ENCODE measurements at regions not wholly inside any gene's neighbourhood (a gene's known extent, or its start where the extent isn't known, plus 50 kb on each side); places are given as distances from the start of the nearest gene placed in this dataset.
"Not testable (repeated sequence)": the region's sequence is repeated elsewhere in the genome, so short reads cannot be mapped to it uniquely, and the experiment has no call there.

DNA sequence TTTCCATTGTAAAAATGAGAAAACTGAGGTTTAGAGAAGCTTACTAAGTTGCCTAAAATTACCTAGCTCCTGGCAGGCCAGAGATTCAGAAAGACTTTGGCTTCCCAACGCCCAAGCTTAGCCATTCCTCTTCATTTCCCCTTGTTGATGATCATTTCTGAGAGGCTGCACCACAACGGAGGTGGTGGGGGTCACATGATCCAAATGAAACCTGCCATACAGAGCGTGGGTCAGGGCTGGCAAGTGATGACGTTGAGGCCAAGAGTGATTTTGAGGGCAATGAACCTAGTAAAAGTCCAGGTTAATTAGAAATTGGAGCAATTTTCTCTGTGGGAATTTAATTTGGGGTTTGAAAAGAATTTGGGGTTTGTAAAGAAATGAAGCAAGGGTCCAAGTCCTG lies 109.9 kb downstream of the TMEM182 start:
- DNase-seq = no peak

DNA sequence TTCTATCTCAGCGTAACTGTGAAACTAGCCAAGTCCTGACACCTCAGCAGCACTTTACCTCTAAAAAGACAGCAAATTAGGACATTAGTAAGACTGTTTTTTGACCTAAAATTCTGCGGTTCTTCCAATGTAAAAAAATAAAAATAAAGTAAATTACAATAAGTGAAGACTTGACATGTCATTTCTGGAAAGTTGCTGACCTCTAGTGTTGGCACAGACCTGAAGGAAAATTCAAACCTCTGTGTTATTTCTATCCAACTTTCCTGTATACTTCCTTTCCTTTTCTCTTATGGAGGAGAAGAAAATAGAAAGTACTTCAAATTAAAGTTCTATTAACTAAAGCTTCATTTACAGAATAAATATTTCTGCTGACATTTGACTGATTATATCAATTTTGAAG lies 110.6 kb downstream of the TMEM182 start:
- no peak for DNase-seq

DNA sequence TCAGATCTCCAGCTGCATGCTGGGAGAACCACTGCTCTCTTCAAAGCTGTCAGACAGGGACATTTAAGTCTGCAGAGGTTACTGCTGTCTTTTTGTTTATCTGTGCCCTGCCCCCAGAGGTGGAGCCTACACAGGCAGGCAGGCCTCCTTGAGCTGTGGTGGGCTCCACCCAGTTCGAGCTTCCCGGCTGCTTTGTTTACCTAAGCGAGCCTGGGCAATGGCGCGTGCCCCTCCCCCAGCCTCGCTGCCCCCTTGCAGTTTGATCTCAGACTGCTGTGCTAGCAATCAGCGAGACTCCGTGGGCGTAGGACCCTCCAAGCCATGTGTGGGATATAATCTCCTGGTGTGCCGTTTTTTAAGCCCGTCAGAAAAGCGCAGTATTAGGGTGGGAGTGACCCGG lies 117.7 kb downstream of the TMEM182 start:
- DNase-seq = not testable (repeated sequence)

DNA sequence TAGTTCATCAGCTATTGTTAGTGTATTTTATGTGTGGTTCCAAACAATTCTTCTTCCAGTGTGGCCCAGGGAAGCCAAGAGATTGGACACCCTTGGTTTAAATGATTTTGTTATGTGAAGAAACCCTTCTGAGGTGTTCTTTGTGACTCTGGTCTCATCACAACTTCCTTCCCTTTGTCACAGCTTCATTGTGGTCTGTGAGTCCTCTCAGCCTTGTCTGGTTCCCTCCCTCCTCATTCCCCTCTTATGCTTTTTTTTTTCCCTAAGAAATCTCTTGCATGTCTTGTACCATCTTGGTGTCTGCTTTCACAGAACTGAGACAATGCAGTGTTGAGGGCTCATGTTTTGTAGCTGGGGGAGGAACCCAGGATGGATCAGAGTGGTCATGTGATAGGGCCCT lies 118.9 kb downstream of the TMEM182 start:
- DNase-seq = no peak

DNA sequence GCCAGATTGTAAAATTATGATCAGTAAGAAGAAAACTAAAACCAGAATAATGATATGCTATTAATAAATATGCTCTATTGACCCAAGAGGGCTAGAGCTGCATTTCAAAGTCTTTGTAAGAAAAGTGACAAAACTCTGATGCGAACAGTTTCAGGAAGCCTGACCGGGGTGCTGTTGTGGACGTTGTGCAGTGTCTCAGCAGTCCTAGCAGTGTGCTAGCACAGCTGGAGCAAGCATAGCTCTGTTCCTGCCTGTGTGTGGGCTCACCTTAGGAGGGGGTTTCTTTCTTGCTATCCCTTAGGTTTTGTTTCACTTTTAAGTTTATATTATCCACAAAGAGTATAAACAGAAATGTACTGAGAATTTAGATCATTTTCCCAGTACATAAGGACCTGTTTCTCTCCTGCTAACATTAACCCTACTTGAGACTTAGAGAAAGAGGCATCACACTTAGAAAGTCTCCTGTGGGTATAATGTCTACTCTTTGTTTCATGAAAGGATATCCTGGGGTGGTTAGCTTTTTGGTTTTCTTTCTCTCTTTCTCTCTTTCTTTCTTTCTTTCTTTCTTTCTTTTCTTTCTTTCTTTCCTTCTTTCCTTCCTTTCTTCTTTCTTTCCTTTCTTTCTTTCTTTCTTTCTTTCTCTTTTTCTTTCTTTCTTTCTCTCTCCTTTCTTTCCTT lies 124.5 kb downstream of the TMEM182 start:
- no peak for DNase-seq

DNA sequence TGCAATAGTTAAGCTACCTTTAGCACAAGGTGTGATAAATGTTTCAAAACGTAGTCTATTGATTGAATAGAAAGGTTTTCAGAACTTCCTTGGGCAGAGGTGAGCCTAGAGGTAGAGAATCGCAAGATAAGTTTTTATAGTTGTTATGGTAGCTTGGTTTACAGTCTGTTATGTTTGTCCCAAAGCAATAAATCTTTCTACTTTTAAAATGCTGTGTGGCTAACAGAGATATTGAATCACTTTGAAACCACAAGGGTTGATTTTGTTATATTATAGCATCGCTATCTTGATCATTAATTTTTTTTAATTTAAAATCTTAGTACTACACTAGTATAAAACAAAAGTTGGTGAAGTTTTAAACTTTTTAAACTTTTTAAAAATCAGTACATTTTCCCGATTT lies 126.7 kb downstream of the TMEM182 start:
- DNase-seq = no peak

DNA sequence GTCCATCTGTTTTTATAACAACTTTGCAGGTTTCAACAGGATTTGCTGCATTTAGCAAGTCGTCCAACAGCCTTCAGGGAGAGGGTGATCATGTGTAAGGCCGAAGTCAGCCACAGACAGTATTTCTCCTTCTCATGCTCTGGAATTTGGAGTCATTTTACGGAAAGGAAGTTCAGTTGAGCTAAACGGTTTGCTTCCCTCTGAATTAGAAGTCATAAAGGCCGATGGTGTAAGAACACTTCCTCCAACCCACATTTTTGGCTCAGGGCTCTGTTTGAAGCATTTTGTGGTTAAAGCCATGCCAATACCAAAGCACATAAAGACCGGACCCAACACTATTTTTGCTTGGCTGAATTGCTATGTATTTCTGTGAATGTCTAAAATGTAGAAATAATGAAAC lies 129.5 kb downstream of the TMEM182 start:
- DNase-seq = no peak

DNA sequence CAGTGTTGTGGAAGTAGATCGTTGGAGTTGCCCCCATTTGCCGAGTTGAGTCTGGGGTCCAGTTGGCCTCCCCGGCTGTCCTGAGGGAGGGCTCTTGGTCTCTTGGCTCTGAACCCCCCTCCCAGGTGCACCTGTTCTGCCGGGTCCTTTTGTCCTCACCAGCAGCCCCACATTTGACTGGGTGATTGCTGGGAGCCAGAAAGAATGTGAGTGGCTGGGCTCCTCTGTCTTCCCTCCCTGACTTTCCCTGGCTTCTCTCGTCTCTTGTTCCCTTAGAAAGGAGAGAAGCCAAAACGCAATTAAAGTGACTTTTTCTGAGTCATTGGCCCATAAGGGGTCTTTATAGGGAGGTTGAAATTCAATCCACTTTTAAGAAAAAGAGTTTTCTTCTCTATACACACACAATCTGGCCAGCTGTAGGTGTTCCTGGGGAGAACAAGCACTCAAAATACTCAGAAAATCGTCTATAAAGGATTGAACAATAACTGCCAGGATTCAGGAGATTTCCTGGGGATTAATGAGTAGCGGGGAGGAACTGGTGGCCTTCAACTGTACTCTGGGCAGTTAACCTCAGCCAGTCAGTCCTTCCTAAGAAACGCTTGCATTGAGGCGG lies 131.0 kb downstream of the TMEM182 start:
- no peak for DNase-seq

DNA sequence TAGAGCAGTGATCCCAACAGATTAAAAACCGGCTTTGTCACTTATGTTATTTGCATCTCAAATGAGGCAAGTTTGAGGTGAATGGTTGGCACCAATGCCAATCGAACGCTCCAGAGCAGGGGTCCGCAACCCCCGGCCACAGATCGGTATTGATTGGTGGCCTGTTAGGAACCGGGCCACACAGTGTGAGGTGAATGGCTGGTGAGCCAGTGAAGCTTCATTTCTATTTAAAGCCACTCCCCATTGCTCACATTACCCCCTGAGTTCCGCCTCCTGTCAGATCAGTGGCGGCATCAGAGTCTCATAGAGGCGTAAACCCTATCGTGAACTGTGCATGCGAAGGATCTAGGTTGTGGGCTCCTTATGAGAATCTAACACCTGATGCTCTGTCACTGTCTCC lies 132.0 kb downstream of the TMEM182 start:
- DNase-seq = no peak

DNA sequence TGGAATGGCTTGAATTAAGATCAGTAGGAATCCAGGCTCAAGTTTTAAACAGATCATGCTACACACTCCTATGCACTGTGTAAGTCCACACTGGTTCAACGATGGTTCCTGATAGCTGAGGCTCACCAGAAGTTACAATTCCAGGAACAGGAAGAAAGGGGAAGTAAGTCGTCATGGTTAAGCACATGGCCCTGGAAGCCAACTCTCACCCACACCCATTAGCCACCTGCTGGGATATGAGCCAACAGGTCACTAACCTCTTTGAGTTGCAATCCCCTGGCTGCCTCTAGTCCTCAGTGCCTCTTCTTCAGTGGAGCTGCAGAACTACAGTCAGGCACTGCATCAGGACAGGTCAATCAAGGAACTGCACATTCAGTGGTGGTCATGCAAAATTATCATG lies 133.5 kb downstream of the TMEM182 start:
- no peak for DNase-seq

DNA sequence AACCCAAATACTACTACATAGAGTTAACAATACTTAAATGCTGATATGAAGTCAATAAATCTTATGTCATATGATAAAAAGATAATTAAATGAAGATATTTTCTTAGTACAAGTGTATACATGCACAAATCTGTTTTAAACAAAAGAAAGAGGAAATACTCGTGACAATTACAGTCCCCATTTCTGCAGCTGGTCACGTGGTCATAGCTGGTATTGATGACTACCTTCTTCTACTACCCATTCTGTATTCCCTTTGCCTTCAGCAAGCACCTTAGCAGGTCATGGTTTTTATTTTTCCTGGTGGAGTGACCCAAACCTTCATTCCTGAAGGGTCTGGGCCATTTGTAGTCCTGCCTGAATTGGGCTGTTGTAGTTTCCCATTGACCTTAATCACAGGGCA lies 147.4 kb downstream of the TMEM182 start:
- not testable (repeated sequence) for DNase-seq

DNA sequence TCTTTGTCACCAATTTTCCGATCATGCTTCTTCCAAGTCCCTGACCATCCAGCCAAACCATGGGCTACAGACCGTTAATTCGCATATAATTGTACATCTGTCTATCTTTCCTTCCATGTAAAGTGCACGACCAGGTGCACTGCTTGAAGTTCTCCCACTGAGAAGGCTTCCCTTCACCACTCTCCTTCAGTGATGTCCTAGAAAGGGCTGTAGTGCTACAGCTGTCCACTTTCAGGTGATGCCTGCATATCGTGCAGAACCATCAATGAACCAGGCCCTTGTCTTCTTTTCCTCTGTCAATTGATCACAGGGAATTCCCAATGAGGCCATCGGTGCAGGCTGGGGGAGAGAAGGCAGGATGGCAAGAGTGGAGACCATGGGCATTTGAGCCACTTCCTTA lies 148.9 kb downstream of the TMEM182 start:
- DNase-seq = no peak

DNA sequence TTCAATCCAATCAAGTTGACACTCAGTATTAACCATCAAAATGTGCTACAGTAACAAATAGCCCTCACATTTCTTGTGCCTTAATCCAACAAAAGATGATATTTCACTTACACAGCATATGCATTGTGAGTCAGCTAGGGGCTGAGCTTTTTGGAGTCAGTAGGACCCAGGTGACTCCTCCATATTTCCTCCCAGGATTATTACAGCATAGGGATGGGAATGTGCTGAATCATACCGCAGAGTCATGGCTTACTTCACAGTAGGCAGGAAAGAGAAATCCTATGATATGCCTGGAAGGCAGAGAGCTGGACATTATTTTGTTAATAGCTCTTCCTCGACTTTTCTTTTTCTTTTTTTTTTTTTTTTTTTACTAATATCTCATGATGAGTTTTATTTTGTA lies 153.3 kb downstream of the TMEM182 start:
- peak; percentile 37 for DNase-seq

DNA sequence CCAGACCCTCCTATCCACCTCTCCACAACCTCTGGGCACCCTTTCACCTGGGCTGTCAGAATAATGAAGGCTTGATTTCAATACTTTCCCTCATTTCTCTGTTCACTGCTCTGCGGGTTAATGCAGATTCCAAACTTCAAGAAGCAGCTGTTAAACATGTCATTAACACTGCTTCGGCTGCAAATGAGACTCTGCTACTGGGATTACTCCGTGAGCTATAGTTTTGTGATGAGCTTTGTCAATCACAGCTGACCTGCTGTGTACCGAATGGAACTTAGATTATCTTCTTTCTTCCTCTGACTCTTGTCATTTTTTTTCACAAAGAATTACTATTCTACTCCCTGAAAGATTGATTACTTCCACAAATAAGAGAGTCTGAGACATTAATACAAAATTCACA lies 160.5 kb downstream of the TMEM182 start:
- DNase-seq = no peak

DNA sequence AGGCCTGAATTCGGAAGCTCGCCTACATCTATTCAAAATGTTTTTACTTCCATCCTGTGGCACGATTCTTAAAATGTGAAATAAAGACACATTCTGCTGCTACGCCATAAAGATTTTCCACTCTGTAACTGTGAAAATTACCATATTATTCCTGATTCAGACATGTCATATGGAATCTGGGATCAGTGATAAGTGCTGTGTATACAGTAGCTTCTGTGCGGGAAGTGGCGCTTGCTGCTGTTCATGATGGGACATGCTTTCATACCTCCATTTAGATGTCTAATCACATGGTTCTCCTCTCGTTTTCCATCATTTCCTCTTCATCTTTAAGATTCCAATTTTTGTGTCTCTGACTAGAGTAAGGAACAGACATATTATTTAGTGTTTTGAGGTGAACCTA lies 163.2 kb downstream of the TMEM182 start:
- no peak for DNase-seq

DNA sequence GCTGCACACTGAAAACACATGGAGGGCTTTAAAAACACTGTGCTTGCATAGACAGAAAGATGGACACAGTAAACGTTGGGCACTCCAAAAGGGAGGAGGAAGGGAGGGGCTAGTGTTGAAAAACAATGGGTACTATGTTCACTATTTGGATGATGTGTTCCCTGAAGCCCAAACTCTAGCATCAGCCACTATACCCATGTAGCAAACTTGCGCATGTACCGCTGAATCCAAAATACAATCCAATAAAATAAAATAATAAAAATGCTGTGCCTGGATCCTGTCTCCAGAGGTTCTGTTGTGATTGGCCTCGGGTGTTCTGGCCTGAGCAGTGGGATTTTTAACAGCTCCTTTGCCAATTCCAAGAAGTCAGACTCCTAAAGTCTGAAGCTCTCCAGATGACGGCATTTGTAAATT lies 166.0 kb downstream of the TMEM182 start:
- no peak for DNase-seq

DNA sequence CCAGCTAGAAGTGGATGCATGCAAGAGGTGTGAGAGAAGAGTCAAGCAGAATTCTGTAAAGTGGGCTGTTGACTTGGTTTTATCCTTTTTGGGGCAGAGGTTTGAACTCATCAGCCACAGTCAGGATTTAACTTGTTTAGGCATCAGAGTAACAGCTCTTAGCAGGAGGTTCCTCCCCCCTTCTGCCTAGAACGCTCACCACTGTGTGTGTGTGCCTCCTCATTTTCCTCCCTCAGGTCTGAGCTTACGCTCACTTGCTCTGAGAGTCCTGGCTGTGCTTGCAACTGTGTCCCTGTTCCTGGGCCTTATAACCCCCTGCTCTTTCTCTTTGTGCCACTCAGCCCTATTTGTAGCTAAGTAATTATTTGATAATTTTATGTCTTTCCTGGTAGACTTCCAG lies 167.9 kb downstream of the TMEM182 start:
- DNase-seq = no peak

DNA sequence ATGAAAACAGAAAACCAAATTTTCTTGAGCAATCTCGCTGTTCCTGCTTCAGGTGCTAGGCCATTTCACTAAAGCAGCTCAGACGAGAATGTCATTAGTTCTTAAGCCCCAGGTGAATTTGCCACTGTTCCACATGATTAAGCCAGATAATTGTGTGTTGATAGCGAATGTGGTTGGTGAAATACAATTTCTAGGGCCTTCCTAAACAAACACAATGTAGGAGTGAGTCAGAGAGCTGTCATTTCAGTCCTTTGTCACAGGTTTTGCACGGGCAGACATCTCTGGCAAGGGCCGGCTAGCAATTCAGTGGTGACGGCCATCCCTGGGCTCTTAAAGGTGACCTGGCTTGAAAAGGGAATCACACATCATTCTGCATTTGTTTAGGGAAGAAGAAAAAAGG lies 170.7 kb downstream of the TMEM182 start:
- DNase-seq = no peak

DNA sequence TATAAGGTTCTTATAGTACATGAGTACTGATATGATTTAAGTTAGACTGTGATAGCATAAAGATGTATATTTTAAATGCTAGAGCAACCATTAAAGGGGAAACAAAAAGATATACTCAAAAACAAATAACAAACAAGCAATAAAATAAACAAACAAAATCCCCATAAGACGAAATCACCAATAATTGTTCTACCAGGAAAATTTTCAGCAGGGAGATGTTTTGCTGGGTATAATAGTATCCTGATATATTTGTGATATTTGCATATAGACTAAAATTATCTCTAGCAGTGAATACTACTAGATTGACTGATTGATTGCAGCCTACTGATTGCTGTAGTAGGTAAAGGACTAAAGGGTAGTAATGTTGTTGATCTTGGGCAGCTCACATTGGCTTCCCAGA lies 177.4 kb downstream of the TMEM182 start:
- no peak for DNase-seq

DNA sequence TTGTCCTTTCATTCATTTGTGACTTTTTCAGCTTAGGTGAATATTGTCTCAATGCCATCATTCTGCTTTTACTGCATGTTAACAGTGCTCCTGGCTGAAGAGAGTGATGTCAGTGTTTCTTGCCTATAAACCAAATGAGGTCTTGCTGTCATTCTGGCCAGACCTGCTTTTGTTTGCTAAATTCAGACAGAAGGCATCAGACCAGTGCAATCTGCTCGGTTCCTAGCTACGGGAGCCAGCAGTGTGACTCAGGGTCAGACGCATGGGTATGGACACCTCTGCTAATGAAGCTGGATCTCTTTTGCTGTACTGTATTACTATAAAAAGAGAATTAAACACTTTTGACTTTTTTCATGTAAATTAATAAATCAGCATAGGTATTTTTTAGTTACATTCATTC lies 178.9 kb downstream of the TMEM182 start:
- no peak for DNase-seq

DNA sequence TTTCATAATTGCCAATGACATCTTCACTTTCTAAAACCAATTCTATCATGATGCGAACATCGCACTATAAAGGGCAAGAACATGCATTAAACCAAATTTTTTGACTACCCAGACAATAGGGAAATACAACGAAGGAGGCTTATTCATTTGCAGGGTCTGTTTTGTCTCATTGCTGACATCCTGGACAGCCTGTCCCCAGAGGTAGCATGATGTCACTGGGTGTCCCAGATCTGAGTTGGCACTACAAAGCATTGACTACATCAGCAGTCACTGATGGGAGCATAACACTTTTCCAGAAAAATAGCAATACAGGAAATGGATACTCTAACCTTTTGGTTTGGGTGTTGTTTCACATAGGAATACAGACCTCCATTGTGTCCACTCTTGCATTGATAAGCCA lies 180.3 kb downstream of the TMEM182 start:
- DNase-seq = no peak

DNA sequence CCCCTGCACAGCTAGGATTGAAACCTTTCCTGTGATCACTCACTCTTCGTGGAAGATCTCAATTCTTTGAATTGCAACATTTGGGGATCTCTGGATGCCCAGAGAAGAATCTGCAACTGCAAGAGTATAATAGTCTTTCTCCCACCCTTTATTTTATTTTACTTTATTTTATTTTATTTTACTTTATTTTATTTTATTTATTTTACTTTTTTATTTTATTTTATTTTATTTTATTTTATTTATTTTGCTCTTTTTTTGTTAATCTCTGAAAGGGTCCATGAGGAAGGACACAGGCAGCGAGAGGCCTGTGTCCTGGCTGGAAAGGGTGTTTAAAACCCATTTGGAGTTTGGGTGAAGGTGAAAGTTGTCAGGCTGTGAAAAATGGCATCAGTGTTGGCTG lies 181.4 kb downstream of the TMEM182 start:
- no peak for DNase-seq

DNA sequence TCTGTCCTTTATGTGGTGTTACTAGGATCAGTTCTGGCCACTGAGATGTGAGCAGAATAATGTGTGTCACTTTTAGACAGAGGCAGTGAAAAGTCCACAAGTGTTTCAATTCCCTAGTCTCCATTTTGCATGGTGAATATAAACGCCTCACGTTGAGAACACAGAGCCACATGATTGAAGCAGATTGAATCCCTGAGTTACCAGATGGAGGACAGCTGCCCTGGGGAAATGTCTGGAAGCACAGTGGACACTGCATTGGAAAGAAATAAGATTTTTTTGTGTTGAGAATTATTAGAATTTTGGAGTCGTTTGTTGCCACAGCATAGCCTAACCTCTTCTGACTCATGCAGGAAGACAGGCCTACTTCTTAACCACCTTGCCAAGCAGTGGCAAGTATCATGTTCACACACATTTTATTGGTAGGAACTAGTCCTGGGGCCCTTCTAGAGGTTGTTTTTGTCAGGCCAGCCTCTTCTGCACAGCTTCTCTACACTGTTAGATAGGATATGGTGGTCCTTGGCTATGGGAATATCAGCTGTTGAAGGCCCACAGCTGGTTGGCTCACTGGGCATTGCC lies 188.6 kb downstream of the TMEM182 start:
- no peak for DNase-seq

DNA sequence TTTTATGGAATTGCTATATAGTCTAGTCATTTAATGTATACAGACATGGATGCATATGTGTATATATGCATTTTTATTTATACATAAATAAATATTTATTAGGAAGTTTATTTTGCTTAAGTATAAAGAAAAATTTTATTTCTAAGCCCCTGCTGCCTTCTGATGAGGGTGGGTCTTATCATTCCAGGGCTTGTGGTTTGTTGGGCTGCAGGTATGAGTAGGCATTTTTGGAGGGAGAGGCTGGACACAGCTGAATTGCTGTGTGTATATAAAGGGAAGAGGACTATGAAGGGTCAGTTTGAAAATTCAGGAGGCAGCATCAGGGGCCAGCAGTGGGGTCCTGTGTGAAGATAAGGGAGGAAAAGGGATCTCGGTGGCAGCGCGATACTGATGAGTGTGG lies 189.4 kb downstream of the TMEM182 start:
- DNase-seq = no peak

DNA sequence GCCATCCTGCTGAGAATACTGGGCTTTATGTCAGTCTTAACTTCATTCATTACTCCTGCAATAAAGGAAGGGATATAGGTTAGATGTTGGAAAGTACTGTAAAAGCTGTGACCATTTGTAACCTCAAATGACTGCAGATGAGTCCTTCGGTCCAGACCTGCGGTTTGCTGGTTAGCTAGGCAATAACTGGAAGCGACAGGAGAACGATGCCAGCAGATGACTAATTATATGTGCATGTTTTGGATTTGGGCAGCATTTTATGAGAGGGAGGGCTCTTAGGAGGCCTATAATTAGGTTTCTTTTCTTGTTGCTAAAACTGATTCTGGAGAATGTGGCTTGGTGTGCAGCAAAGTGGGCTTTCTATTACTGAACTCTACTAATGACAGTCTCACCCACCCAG lies 205.6 kb downstream of the TMEM182 start:
- DNase-seq = peak; percentile 67
